NCI-H510A treated with DMSO at 0.1 percent for 48 hours (cell line): ENCODE measurements at regions not wholly inside any gene's neighbourhood (a gene's known extent, or its start where the extent isn't known, plus 50 kb on each side); places are given as distances from the start of the nearest gene placed in this dataset.
"Not testable (repeated sequence)": the region's sequence is repeated elsewhere in the genome, so short reads cannot be mapped to it uniquely, and the experiment has no call there.

Experiments
- DNase-seq: peaks from one replicate; lab custom pipeline; 2025; lab: John Stamatoyannopoulos, UW

- DNase-seq = no peak
These were observed 878.9 kb upstream of the WWC1 start for GRCh38 chr5:167412556-167412955.

GRCh38 chr5:167413506-167413905 lies 877.9 kb upstream of the WWC1 start:
- no peak for DNase-seq

DNA sequence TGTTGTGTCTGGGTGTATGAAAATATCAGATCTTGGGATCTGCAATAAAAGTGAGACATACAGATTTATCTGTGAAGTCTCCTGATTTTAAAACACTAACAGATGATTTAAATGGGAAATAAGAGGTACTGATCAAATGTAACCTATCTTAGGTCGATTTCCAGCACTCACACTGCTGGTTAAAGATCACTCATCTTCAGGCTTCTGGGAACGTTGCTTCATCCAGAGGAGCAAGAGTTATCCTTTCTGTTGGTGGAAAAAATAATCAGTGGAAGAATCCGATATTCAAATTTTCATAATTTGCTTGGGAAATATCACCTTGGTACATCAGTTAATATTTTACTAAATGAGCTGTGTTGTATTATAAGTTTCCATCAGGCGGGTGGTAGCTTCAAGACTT lies 876.8 kb upstream of the WWC1 start:
- DNase-seq = no peak

GRCh38 chr5:167415779-167416746 lies 875.4 kb upstream of the WWC1 start:
- DNase-seq = no peak

GRCh38 chr5:167417662-167418061 lies 873.8 kb upstream of the WWC1 start:
- DNase-seq = no peak

GRCh38 chr5:167425161-167425560 lies 866.3 kb upstream of the WWC1 start:
- no peak for DNase-seq

DNA sequence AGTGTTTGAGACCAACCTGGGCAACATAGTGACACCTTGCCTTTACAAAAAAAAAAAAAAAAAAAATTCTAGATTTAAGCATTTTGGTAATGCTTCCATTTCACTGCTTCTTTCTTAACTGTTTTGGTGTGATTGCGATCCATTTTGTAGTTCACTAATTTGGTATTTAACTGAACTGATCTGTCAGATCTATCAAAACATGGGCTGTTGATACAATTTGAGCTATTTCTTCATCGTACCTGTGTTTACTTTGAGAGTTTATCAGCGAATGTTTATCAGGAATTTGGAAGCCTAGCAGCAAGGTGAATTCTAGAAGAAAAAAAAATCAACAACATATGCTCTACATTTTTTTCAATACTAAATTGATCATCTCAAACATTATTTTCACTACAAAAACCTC lies 864.9 kb upstream of the WWC1 start:
- DNase-seq = no peak

DNA sequence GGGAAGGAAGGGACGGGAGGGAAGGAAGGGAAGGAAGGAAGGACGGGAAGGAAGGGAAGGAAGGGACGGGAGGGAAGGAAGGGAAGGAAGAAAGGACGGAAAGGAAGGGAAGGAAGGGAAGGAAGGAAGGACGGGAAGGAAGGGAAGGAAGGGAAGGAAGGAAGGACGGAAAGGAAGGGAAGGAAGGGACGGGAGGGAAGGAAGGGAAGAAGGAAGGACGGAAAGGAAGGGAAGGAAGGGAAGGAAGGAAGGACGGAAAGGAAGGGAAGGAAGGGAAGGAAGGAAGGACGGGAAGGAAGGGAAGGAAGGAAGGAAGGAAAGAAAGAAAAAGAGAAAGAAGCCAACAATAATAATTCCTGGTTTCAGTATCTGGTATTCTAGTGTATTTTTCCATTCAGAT lies 863.8 kb upstream of the WWC1 start:
- not testable (repeated sequence) for DNase-seq

- DNase-seq = no peak
These were observed 850.6 kb upstream of the WWC1 start for GRCh38 chr5:167440846-167441245.

GRCh38 chr5:167442922-167443321 lies 848.5 kb upstream of the WWC1 start:
- DNase-seq = no peak

- no peak for DNase-seq
These were observed 843.7 kb upstream of the WWC1 start for GRCh38 chr5:167447466-167448375.

DNA sequence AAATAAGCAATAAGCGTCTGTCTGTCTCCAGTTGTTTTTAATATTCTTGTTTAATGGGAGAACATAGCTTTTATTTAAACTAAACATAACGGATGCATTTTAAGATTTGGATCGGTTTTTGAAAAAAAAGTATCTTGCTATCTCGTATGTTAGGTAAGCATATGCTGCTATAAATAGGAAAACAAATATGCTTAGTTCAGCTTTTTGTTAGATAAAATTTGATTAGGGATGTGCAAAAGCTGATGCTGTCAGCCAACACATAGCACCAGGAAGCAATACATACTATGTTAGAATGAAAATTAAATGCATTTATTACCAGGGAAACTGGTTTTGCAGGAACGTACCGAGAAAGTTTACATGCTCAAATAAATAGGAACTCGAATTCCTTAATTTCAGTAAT lies 843.1 kb upstream of the WWC1 start:
- DNase-seq = no peak

DNA sequence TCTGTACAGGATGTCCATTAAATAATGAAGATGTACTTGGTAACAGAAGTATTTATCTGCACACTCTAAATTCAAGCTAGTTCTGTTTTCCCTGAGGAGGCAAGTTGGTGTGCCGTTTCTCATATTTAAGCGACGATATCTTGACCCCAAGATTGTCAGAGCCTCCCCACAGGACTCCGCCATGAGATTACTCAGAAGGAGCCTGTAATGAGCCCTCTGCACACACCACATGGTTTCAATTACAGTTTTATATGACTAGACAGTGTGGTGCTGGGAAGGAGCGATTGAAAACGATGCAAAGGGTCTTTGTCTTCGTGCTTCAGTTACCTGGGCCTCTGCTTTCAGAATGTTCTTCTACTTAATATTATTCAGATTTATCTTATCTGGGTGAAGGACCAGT lies 840.4 kb upstream of the WWC1 start:
- DNase-seq = no peak

- no peak for DNase-seq
These were observed 839.3 kb upstream of the WWC1 start for GRCh38 chr5:167452136-167452535.

DNA sequence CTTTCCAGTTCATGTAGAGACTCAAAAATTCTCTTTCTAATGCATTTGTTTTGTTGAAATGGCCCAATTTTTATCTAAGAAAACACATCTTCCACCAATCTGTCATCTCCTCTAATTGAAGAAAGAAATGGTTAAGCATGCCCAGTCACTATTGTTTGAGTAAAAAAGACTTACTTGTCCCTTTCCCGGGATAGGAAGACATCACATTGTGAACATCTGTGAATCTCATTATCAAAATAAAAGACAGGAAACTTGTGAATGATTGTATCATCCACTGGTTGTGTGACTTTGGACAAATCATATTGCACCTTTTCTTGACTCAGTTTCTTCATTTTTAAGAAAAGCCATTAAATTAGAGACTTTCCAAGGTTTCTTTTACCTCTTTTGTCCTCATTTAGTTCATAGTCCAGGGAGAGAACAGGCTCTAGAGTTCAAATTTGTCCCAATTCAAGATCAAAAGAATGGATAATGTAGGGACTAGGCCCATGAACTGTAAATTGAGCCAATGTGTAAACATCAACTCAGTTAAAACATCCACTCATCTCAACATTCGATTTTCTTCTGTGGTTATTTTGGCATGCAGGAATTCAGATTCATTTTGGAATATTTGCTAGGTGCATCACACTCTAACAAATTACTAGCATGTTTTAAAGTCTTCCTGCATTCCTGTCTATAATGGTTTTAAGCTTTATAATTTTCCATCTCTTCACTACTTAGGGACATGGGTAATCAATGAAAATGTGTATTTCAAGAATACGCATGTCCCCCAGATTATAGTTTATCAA lies 838.0 kb upstream of the WWC1 start:
- no peak for DNase-seq

DNA sequence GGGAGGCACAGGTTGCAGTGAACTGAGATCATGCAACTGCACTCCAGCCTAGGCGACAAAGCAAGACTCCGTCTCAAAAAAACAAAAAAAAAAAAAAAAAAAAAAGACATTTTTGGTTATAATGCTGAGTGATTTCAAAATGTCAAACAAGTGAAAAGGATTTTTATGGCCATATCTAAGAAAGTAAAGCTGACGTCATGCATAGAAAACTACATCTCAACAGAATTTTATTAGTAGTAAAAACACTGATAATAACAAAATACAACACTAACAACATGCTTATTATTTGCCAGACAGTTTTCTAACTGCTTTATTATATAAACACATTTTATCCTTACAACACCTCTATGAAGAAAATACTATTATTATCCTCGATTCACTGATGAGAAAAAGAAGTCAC lies 833.0 kb upstream of the WWC1 start:
- DNase-seq = no peak

DNA sequence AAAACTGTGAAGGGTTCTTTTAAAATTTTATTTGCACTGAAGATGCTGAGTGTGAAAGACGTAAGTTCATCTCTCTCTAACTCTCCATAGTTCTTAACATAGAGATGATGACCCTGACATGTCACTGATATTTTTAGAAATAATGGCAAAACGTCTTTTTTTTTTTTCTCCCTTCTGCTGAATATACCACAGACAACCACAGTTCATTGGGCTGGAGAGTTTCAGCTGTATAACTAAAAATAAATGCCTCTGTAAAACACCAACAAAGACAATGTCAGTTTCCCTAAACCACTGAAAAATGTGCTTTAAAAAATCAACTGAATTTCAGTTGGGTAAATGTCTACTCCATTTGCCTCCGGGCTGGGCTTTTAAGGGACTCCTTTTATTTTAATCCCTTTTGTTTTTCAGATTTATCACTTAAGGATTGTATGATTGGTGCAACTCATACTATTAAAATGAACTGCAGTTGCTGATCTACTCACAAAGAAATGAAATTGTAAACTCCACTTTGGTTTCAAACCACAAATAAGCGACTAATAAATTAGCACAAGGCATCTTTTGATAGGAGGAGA lies 830.9 kb upstream of the WWC1 start:
- no peak for DNase-seq

GRCh38 chr5:167463939-167464338 lies 827.5 kb upstream of the WWC1 start:
- no peak for DNase-seq

DNA sequence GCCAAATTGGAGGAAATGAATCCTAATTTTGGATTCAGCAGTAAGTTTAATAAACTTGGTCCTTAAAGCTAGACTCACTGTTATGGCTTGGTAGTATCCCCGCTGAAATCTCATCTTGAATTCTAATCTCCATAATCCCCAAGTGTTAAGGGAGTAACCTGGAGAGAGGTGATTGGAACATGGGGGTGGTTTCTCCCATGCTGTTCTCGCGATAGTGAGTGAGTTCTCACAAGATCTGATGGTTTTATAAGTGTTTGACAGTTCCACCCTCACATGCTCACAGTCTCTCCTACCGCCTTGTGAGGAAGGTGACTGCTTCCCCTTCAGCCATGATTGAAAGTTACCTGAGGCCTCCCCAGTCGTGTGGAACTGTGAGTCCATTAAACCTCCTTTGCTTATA lies 824.5 kb upstream of the WWC1 start:
- no peak for DNase-seq

- no peak for DNase-seq
These were observed 818.8 kb upstream of the WWC1 start for GRCh38 chr5:167472566-167473108.

DNA sequence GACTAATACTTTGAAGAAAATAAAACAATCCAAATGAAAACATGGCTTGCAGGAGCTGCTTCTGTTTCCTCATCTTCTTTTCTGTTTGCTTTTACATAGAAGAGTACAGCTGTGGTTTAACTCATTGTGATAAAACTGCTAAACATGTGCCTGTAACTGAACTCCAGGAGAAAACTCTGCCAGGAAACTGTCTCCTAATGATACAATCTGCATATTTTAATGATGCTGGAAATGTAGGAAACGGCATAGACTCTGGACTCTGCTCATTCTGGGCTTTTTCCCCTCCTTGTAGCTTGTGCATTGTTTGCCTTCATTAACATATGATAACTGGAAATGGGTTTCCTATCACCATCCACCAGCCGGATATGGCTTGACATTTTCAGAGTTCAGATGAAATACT lies 813.3 kb upstream of the WWC1 start:
- no peak for DNase-seq
